Stomach (tissue), 8 donors: ENCODE measurements at regions not wholly inside any gene's neighbourhood (a gene's known extent, or its start where the extent isn't known, plus 50 kb on each side); places are given as distances from the start of the nearest gene placed in this dataset.
A peak's percentile ranks its signal among the peaks of the same experiment; 100 is the strongest.

ENCODE experiments used
- DNase-seq, 2 donors: peaks; one replicate each; pipeline versions ENCODE4 v3.0.0 to v3.0.0-alpha.2; 2013 to 2019
- H3K27ac ChIP-seq, 5 donors: fragments of 200-600 bp in 4 of 5; sonication (generic) in 4 of 5; one replicate each; pipeline ENCODE4 v1.5.1; 2013 to 2019; ENCODE audit warnings: mild to moderate bottlenecking in 1 of 5, moderate library complexity in 1 of 5
- H3K27me3 ChIP-seq, 3 donors: fragments of 200-600 bp; sonication (generic); one replicate each; pipeline ENCODE4 v1.5.1; 2017 to 2019; ENCODE audit warnings: mixed run types in 1 of 3
- H3K36me3 ChIP-seq, 4 donors: fragments of 200-600 bp; sonication (generic); 1 replicate in 3 of 4; 2 replicates in 1 of 4; pipeline ENCODE4 v1.5.1; 2016 to 2019
- H3K4me1 ChIP-seq, 4 donors: fragments of 200-600 bp; sonication (generic); one replicate each; pipeline ENCODE4 v1.5.1; 2016 to 2019
- H3K4me3 ChIP-seq, 4 donors: fragments of 200-600 bp; sonication (generic) in 3 of 4; one replicate each; pipeline ENCODE4 v1.5.1; 2016 to 2019; ENCODE audit warnings: mild to moderate bottlenecking in 1 of 4
- H3K9me3 ChIP-seq, 4 donors: fragments of 200-600 bp; sonication (generic); one replicate each; pipeline ENCODE4 v1.5.1; 2016 to 2019
- CTCF ChIP-seq, 7 experiments: fragments of 450-650 bp in 4 of 7; fragments of 200-600 bp in 3 of 7; sonication (generic) in 3 of 7; IDR thresholded peaks; one replicate each; pipeline ENCODE4 v1.5.1; 2016 to 2019; ENCODE audit warnings: antibody characterized with exemption in 7 of 7, control low read depth in 2 of 7, mild to moderate bottlenecking in 1 of 7
- EP300 ChIP-seq: sonication (generic); formaldehyde crosslinking; IDR thresholded peaks from one replicate; pipeline ENCODE4 v1.6.1; 2017; ENCODE audit warnings: antibody characterized with exemption
- POLR2A ChIP-seq, 4 donors: fragments of 450-650 bp; IDR thresholded peaks; one replicate each; pipeline ENCODE4 v1.6.1; 2016; ENCODE audit warnings: antibody characterized with exemption in 4 of 4, control low read depth in 2 of 4, mild to moderate bottlenecking in 1 of 4, moderate library complexity in 1 of 4
- POLR2AphosphoS5 ChIP-seq, 3 donors: sonication (generic); formaldehyde crosslinking; IDR thresholded peaks; one replicate each; pipeline ENCODE4 v1.6.1; 2016; ENCODE audit warnings: antibody characterized with exemption in 3 of 3
- WGBS, 5 donors: extraction: QIAGEN DNeasy Blood & Tissue Kit in 3 of 5; methylation state at CpG; one replicate each; pipeline versions ENCODE4 v1.1.5 to v1.1.7; 2013 to 2018; 5-methylcytosine and 5-hydroxymethylcytosine counted together
- intact Hi-C: fragments of 100-400 bp; cut with DNase I; formaldehyde crosslinking; loops from one replicate; pipeline ENCODE4 v1.15.1; 2023; ENCODE audit warnings: low total_unique reads
- donor health status: healthy with polysubstance abuse.
- donor health status: Bipolar disorder and iron deficiency.
- donor health status: healthy.

DNA sequence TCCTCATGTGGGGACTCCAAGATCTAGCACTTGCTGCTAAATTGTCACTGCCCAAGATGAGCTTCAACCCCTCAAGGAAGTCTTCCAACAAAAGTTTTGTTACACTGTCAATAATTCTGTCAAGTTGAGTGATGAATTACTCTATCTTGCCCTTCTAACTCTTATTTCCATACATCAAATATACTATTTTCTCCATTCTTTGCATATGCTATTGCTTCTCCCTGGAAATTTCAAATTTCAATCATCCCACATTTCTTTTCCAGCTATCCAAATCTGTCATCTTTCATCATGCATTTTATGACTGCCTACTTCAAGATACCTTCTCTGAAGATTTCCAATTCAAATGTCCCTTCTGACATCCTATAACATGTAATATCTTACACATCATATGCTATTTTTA lies 175.2 kb upstream of the KCND2 start:
- no peak for DNase-seq
- intact Hi-C loops: no loop called here
- H3K4me3 ChIP-seq: no peak overlapping the region
- H3K27ac ChIP-seq: no peak overlapping the region
- no peaks in the 10 kb centered on the region for H3K36me3 ChIP-seq
- H3K27me3 ChIP-seq: no peaks in the 10 kb centered on the region
- H3K4me1 ChIP-seq: no peaks in the 10 kb centered on the region
- no peaks in the 10 kb centered on the region for H3K9me3 ChIP-seq
- TF ChIP-seq CTCF (IDR thresholded peaks at IDR 0.05) (no peak), POLR2AphosphoS5 (IDR thresholded peaks at IDR 0.05) (no peak), POLR2A (IDR thresholded peaks at IDR 0.05) (no peak), EP300 (no peak)

GRCh38 chr7:120108376-120108775 lies 164.6 kb upstream of the KCND2 start:
- DNase-seq: peak in 1 of 2 donors; percentile 15
- no peak overlapping the region for H3K4me3 ChIP-seq
- no peak overlapping the region for H3K27ac ChIP-seq
- no peaks in the 10 kb centered on the region for H3K36me3 ChIP-seq
- no peaks in the 10 kb centered on the region for H3K27me3 ChIP-seq
- peaks cover 0 to 20% (median 15%) of the 10 kb centered on the region in 4 donors for H3K9me3 ChIP-seq
- intact Hi-C loops: no loop called here
- TF ChIP-seq EP300 (no peak), CTCF (IDR thresholded peaks at IDR 0.05) (no peak), POLR2AphosphoS5 (IDR thresholded peaks at IDR 0.05) (no peak), POLR2A (IDR thresholded peaks at IDR 0.05) (no peak)
- H3K4me1 ChIP-seq: no peaks in the 10 kb centered on the region

DNA sequence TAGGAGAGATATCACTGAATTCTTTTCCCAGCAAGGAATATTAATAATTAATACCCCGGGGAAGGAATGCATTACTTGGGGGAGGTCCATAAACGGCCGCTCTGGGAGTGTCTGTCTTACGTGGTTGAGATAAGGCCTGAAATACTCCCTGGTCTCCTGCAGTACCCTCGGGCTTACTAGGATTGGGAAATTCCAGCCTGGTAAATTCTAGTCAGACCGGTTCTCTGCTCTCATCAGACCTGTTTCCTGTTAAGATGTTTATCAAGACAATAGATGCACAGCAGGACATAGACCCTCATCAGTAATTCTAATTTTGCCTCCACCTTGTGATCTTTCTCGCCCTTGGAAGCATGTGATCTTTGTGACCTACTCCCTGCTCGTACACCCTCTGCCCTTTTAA lies 162.8 kb upstream of the KCND2 start:
- 63 to 76% (median 72%) methylated on average over 8 of the region's 8 CpGs for WGBS, 5 donors
- H3K27ac ChIP-seq: no peak overlapping the region
- H3K27me3 ChIP-seq: no peaks in the 10 kb centered on the region
- intact Hi-C loops: no loop called here
- H3K9me3 ChIP-seq: peaks cover 0 to 31% (median 16%) of the 10 kb centered on the region in 4 donors
- H3K36me3 ChIP-seq: no peaks in the 10 kb centered on the region
- TF ChIP-seq EP300: no peak
- no peak for TF ChIP-seq POLR2A (IDR thresholded peaks at IDR 0.05)
- no peak for TF ChIP-seq CTCF (IDR thresholded peaks at IDR 0.05)
- TF ChIP-seq POLR2AphosphoS5 (IDR thresholded peaks at IDR 0.05): no peak
- DNase-seq: no peak
- no peak overlapping the region for H3K4me3 ChIP-seq
- H3K4me1 ChIP-seq: no peaks in the 10 kb centered on the region

- TF ChIP-seq EP300 (no peak), CTCF (IDR thresholded peaks at IDR 0.05) (no peak), POLR2AphosphoS5 (IDR thresholded peaks at IDR 0.05) (no peak), POLR2A (IDR thresholded peaks at IDR 0.05) (no peak)
- no peak overlapping the region for H3K27ac ChIP-seq
- H3K36me3 ChIP-seq: no peaks in the 10 kb centered on the region
- intact Hi-C loops: no loop called here
- H3K27me3 ChIP-seq: no peaks in the 10 kb centered on the region
- H3K4me1 ChIP-seq: no peaks in the 10 kb centered on the region
- no peak for DNase-seq
- WGBS, 5 donors: 73 to 81% (median 77%) methylated on average over 5 of the region's 5 CpGs
- H3K9me3 ChIP-seq: peaks cover 0 to 46% (median 20%) of the 10 kb centered on the region in 4 donors
- no peak overlapping the region for H3K4me3 ChIP-seq
Observed at GRCh38 chr7:120114626-120115025, 158.3 kb upstream of the KCND2 start.
